ENCODE measurements at regions not wholly inside any gene's neighbourhood (a gene's known extent, or its start where the extent isn't known, plus 50 kb on each side); places are given as distances from the start of the nearest gene placed in this dataset.

GRCh38 chr13:48783695-48784230 is 130.0 kb downstream of the CYSLTR2 start:
- no peak overlapping the region for H3K9ac ChIP-seq (ENCODE audit: low read depth, low read length)
- H3K4me3 ChIP-seq (ENCODE audit: low read depth, low read length) = no peak overlapping the region
- H3K9me3 ChIP-seq (ENCODE audit: control insufficient read depth, insufficient read depth, low read length) = no peaks in the 10 kb centered on the region
- H3K27me3 ChIP-seq (ENCODE audit: control insufficient read depth, insufficient read depth, low read length) = no peaks in the 10 kb centered on the region
- no peaks in the 10 kb centered on the region for H3K36me3 ChIP-seq (ENCODE audit: control insufficient read depth, insufficient read depth, low read length)
- no peaks in the 10 kb centered on the region for H3K4me1 ChIP-seq (ENCODE audit: control insufficient read depth, insufficient read depth, low read length)

DNA sequence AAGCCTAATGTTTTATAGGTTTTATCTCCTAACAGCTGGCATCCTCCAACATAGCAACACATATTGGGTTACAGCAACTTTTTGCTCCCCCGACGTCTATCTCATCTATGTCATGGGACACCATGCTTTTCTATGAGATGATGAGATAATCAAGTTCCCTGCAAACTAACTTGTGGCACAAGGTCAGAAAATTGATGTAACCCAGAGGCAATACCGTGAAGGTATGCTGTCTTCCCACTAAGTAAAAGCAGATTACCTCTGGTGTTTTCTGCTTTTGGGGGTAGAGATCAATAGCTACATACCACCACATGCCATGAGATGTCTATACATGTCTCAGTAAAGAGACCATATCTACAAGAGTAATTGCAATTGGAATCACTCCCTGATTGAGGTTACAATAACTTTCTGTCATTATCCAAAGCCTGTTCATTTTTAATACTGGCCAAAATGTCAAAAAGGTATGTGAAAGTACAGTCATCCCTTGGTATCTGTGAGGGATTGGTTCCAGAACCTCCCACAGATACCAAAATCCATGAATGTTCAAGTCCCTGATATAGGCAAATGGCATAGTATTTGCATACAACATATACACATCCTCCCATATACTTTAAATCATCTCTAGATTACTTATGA is 131.3 kb downstream of the CYSLTR2 start:
- H3K9me3 ChIP-seq (ENCODE audit: control insufficient read depth, insufficient read depth, low read length) = no peaks in the 10 kb centered on the region
- H3K9ac ChIP-seq (ENCODE audit: low read depth, low read length) = no peak overlapping the region
- H3K27me3 ChIP-seq (ENCODE audit: control insufficient read depth, insufficient read depth, low read length) = no peaks in the 10 kb centered on the region
- no peaks in the 10 kb centered on the region for H3K36me3 ChIP-seq (ENCODE audit: control insufficient read depth, insufficient read depth, low read length)
- no peaks in the 10 kb centered on the region for H3K4me1 ChIP-seq (ENCODE audit: control insufficient read depth, insufficient read depth, low read length)
- H3K4me3 ChIP-seq (ENCODE audit: low read depth, low read length) = no peak overlapping the region

- Histone ChIP-seq H3K4me3 (ENCODE audit: low read depth, low read length) (no peak overlapping the region), H3K4me1 (ENCODE audit: control insufficient read depth, insufficient read depth, low read length) (no peaks in the 10 kb centered on the region), H3K36me3 (ENCODE audit: control insufficient read depth, insufficient read depth, low read length) (no peaks in the 10 kb centered on the region), H3K9me3 (ENCODE audit: control insufficient read depth, insufficient read depth, low read length) (no peaks in the 10 kb centered on the region), H3K9ac (ENCODE audit: low read depth, low read length) (no peak overlapping the region), H3K27me3 (ENCODE audit: control insufficient read depth, insufficient read depth, low read length) (no peaks in the 10 kb centered on the region)
Observed at GRCh38 chr13:48790199-48790598, 136.5 kb downstream of the CYSLTR2 start.

GRCh38 chr13:48790966-48791365 is 137.2 kb downstream of the CYSLTR2 start:
- Histone ChIP-seq H3K9me3 (ENCODE audit: control insufficient read depth, insufficient read depth, low read length) (no peaks in the 10 kb centered on the region), H3K4me3 (ENCODE audit: low read depth, low read length) (no peak overlapping the region), H3K4me1 (ENCODE audit: control insufficient read depth, insufficient read depth, low read length) (no peaks in the 10 kb centered on the region), H3K9ac (ENCODE audit: low read depth, low read length) (no peak overlapping the region), H3K27me3 (ENCODE audit: control insufficient read depth, insufficient read depth, low read length) (no peaks in the 10 kb centered on the region), H3K36me3 (ENCODE audit: control insufficient read depth, insufficient read depth, low read length) (no peaks in the 10 kb centered on the region)

DNA sequence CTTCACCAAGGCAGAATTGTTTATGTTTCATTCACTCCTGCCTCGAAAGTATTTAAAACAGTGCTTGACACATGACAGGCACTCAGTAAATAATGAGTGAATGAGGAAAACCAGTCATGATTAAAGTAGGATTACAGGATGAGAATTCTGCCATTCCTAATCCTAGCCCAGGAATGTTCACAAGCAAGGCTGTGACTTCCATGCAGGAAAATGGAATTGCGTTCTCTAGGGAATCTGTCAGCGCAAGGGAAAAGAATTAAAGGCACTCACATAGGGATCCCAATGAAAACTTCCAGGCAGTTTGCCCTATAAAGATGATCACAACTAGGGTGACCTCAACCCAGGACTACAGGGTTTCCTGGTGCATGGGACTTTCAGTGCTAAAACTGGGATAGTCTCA is 143.4 kb downstream of the CYSLTR2 start:
- no peak overlapping the region for H3K9ac ChIP-seq (ENCODE audit: low read depth, low read length)
- H3K27me3 ChIP-seq (ENCODE audit: control insufficient read depth, insufficient read depth, low read length) = no peaks in the 10 kb centered on the region
- no peaks in the 10 kb centered on the region for H3K9me3 ChIP-seq (ENCODE audit: control insufficient read depth, insufficient read depth, low read length)
- H3K4me1 ChIP-seq (ENCODE audit: control insufficient read depth, insufficient read depth, low read length) = no peaks in the 10 kb centered on the region
- H3K4me3 ChIP-seq (ENCODE audit: low read depth, low read length) = no peak overlapping the region
- no peaks in the 10 kb centered on the region for H3K36me3 ChIP-seq (ENCODE audit: control insufficient read depth, insufficient read depth, low read length)

GRCh38 chr13:48797761-48798160 is 144.0 kb downstream of the CYSLTR2 start:
- Histone ChIP-seq H3K4me3 (ENCODE audit: low read depth, low read length) (no peak overlapping the region), H3K4me1 (ENCODE audit: control insufficient read depth, insufficient read depth, low read length) (no peaks in the 10 kb centered on the region), H3K9me3 (ENCODE audit: control insufficient read depth, insufficient read depth, low read length) (no peaks in the 10 kb centered on the region), H3K27me3 (ENCODE audit: control insufficient read depth, insufficient read depth, low read length) (no peaks in the 10 kb centered on the region), H3K36me3 (ENCODE audit: control insufficient read depth, insufficient read depth, low read length) (no peaks in the 10 kb centered on the region), H3K9ac (ENCODE audit: low read depth, low read length) (no peak overlapping the region)

DNA sequence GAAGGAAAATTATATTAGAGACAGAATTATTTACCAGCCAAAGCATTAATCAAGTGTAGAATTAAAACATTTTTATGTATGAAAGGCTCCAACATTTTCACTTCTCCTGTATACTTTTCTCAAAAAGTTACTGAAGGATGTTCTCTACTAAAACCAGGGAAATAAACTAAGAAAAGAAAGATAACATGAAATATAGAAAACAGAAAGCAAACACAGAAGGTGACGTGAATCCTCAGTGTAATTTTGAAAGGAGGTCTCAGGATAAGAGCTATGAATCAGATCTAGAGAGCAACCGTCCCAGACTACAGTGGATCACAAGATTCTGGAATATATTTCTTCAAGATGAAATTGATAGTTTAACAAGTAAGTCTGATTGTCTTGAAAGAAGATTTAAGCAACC is 144.5 kb downstream of the CYSLTR2 start:
- Histone ChIP-seq H3K9ac (ENCODE audit: low read depth, low read length) (no peak overlapping the region), H3K36me3 (ENCODE audit: control insufficient read depth, insufficient read depth, low read length) (no peaks in the 10 kb centered on the region), H3K27me3 (ENCODE audit: control insufficient read depth, insufficient read depth, low read length) (no peaks in the 10 kb centered on the region), H3K9me3 (ENCODE audit: control insufficient read depth, insufficient read depth, low read length) (no peaks in the 10 kb centered on the region), H3K4me3 (ENCODE audit: low read depth, low read length) (no peak overlapping the region), H3K4me1 (ENCODE audit: control insufficient read depth, insufficient read depth, low read length) (no peaks in the 10 kb centered on the region)

DNA sequence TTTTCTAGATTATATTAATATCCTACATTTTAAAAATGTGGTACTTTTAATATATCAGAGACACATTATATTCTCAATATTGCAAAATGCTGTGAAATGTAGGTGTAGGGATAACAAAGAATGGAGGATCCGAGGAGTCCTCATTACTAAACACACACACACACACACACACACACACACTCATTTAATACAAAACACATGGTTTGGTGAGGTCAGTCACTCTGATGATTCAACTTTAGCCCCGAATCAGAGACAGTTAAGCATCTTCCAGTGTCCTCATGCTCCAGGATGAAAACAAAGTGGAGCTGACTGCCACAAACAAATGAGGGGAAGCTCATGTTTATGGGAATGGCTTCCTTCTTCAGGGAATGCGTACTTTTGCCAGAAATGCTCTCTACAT is 147.5 kb downstream of the CYSLTR2 start:
- no peaks in the 10 kb centered on the region for H3K4me1 ChIP-seq (ENCODE audit: control insufficient read depth, insufficient read depth, low read length)
- no peaks in the 10 kb centered on the region for H3K9me3 ChIP-seq (ENCODE audit: control insufficient read depth, insufficient read depth, low read length)
- no peaks in the 10 kb centered on the region for H3K27me3 ChIP-seq (ENCODE audit: control insufficient read depth, insufficient read depth, low read length)
- H3K36me3 ChIP-seq (ENCODE audit: control insufficient read depth, insufficient read depth, low read length) = no peaks in the 10 kb centered on the region
- H3K9ac ChIP-seq (ENCODE audit: low read depth, low read length) = no peak overlapping the region
- no peak overlapping the region for H3K4me3 ChIP-seq (ENCODE audit: low read depth, low read length)

DNA sequence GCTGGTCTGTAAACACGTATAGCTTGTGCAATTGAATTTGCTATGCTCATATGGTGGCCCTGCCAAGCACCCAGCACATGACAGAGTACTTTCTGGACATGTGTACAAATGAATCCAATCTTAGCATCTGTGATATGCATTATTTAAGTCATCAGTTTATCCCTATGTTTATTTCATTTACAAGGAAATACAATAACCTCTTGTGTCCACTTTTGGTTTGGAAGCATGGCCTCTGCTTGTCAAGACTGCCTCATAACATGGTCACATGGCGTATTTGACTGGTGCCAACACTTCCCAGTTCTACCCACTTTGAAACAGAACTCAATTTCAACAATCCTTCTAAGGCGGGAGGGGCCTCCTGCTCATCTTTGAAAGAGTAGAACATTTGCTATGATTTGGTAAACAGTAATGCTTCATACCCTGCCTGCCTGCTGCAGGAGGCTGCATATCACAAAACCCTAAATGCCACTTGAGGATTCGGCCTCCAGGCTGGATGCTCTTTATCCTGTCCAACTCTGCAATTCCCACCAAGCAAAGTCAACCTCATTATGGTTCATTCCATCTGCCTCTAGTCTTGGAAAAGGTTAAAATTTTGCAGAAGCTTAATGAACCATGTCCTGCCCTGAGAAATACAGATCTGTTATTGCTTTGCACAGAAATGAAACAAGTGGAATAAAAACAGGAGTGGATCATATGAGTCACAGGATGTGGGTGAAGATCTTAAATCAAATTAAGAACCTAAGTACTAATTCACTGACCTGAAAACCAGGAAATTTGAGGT is 151.3 kb downstream of the CYSLTR2 start:
- H3K9ac ChIP-seq (ENCODE audit: low read depth, low read length) = no peak overlapping the region
- H3K36me3 ChIP-seq (ENCODE audit: control insufficient read depth, insufficient read depth, low read length) = no peaks in the 10 kb centered on the region
- H3K4me1 ChIP-seq (ENCODE audit: control insufficient read depth, insufficient read depth, low read length) = no peaks in the 10 kb centered on the region
- H3K9me3 ChIP-seq (ENCODE audit: control insufficient read depth, insufficient read depth, low read length) = no peaks in the 10 kb centered on the region
- no peak overlapping the region for H3K4me3 ChIP-seq (ENCODE audit: low read depth, low read length)
- no peaks in the 10 kb centered on the region for H3K27me3 ChIP-seq (ENCODE audit: control insufficient read depth, insufficient read depth, low read length)

GRCh38 chr13:48806522-48806921 is 152.8 kb downstream of the CYSLTR2 start:
- no peaks in the 10 kb centered on the region for H3K36me3 ChIP-seq (ENCODE audit: control insufficient read depth, insufficient read depth, low read length)
- no peak overlapping the region for H3K9ac ChIP-seq (ENCODE audit: low read depth, low read length)
- no peaks in the 10 kb centered on the region for H3K27me3 ChIP-seq (ENCODE audit: control insufficient read depth, insufficient read depth, low read length)
- H3K4me1 ChIP-seq (ENCODE audit: control insufficient read depth, insufficient read depth, low read length) = no peaks in the 10 kb centered on the region
- no peaks in the 10 kb centered on the region for H3K9me3 ChIP-seq (ENCODE audit: control insufficient read depth, insufficient read depth, low read length)
- no peak overlapping the region for H3K4me3 ChIP-seq (ENCODE audit: low read depth, low read length)

GRCh38 chr13:48808683-48809082 is 155.0 kb downstream of the CYSLTR2 start:
- no peaks in the 10 kb centered on the region for H3K4me1 ChIP-seq (ENCODE audit: control insufficient read depth, insufficient read depth, low read length)
- no peak overlapping the region for H3K9ac ChIP-seq (ENCODE audit: low read depth, low read length)
- no peak overlapping the region for H3K4me3 ChIP-seq (ENCODE audit: low read depth, low read length)
- H3K36me3 ChIP-seq (ENCODE audit: control insufficient read depth, insufficient read depth, low read length) = no peaks in the 10 kb centered on the region
- H3K27me3 ChIP-seq (ENCODE audit: control insufficient read depth, insufficient read depth, low read length) = no peaks in the 10 kb centered on the region
- no peaks in the 10 kb centered on the region for H3K9me3 ChIP-seq (ENCODE audit: control insufficient read depth, insufficient read depth, low read length)

DNA sequence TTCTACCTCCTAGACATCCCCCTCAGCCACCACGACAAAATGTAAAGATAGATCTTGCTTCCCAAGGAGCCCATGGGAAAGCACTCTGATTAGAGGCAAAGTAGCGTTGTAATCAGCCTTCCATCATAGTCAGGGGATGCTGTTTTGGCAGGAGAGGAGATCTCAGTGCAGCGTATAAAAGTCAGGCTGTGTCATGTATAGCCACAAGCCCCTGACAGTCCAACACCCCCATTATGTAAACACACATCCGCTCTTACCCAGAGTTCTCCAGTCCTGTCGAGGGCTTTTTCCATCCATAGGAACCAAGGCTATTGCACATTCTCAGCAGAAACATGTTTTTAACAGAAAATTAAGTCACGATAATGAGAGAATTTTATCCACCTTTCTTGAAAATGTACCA is 156.3 kb downstream of the CYSLTR2 start:
- H3K36me3 ChIP-seq (ENCODE audit: control insufficient read depth, insufficient read depth, low read length) = no peaks in the 10 kb centered on the region
- H3K9me3 ChIP-seq (ENCODE audit: control insufficient read depth, insufficient read depth, low read length) = no peaks in the 10 kb centered on the region
- no peak overlapping the region for H3K9ac ChIP-seq (ENCODE audit: low read depth, low read length)
- no peak overlapping the region for H3K4me3 ChIP-seq (ENCODE audit: low read depth, low read length)
- H3K4me1 ChIP-seq (ENCODE audit: control insufficient read depth, insufficient read depth, low read length) = no peaks in the 10 kb centered on the region
- no peaks in the 10 kb centered on the region for H3K27me3 ChIP-seq (ENCODE audit: control insufficient read depth, insufficient read depth, low read length)

All from iPS-15b (cell line).